H1 (cell line): ENCODE measurements at regions not wholly inside any gene's neighbourhood (a gene's known extent, or its start where the extent isn't known, plus 50 kb on each side); places are given as distances from the start of the nearest gene placed in this dataset.

Source experiments
- CTCF ChIA-PET: fragments of 300-600 bp; sonication (Branson Sonifier 250); formaldehyde crosslinking; loops from one replicate; lab custom pipeline; 2021; ENCODE audit not compliant: partially characterized antibody; lab: Charles Lee
- POLR2A ChIA-PET: fragments of 300-600 bp; sonication (Branson Sonifier 250); formaldehyde crosslinking; loops from one replicate; lab custom pipeline; 2021; ENCODE audit warnings: inconsistent platforms; ENCODE audit not compliant: partially characterized antibody; lab: Charles Lee
- DNase-seq, 2 experiments: peaks; one replicate each; pipeline versions ENCODE4 v3.0.0 to v3.0.0-alpha.2; 2010 to 2022; ENCODE audit warnings: low spot score in 2 of 2, low read depth in 1 of 2, mixed read lengths in 1 of 2
- FAIRE-seq: peaks from 2 replicates; lab custom pipeline; 2011; peaks lifted over from hg19 to GRCh38; lab: Jason Lieb, UNC
- H2AFZ ChIP-seq: 2 replicates; pipeline ENCODE4 v1.8.1; 2012; ENCODE audit warnings: low read length, inconsistent platforms
- H2AK5ac ChIP-seq: 2 replicates; pipeline ENCODE4 v1.6.1; 2013; ENCODE audit warnings: low read depth, low read length
- H2BK120ac ChIP-seq: replicated peaks from 2 replicates; pipeline ENCODE3; 2013; ENCODE audit warnings: low read depth, low read length, inconsistent platforms
- H2BK12ac ChIP-seq: 2 replicates; pipeline ENCODE4 v1.6.1; 2013; ENCODE audit warnings: low read depth, low read length
- H2BK15ac ChIP-seq: 2 replicates; pipeline ENCODE4 v1.6.1; 2013; ENCODE audit warnings: low read length
- H2BK20ac ChIP-seq: 2 replicates; pipeline ENCODE4 v1.6.1; 2013; ENCODE audit warnings: low read length
- H2BK5ac ChIP-seq: 2 replicates; pipeline ENCODE4 v1.6.1; 2013; ENCODE audit warnings: low read depth, low read length
- H3K14ac ChIP-seq: 2 replicates; pipeline ENCODE4 v1.6.1; 2013; ENCODE audit warnings: inconsistent platforms; ENCODE audit not compliant: insufficient read length
- H3K18ac ChIP-seq: 2 replicates; pipeline ENCODE4 v1.6.1; 2013; ENCODE audit warnings: low read length; ENCODE audit errors: extremely low read depth
- H3K23ac ChIP-seq: 2 replicates; pipeline ENCODE4 v1.6.1; 2013; ENCODE audit warnings: inconsistent platforms; ENCODE audit not compliant: insufficient read length
- H3K23me2 ChIP-seq: 2 replicates; pipeline ENCODE4 v1.6.1; 2013; ENCODE audit warnings: low read depth, low read length
- H3K27ac ChIP-seq: 2 replicates; pipeline ENCODE4 v1.6.1; 2011; ENCODE audit warnings: low read depth, low read length, inconsistent platforms
- H3K27me3 ChIP-seq, 4 experiments: replicated peaks in 1 of 4; 1 replicate in 1 of 4; 2 replicates in 3 of 4; pipeline versions ENCODE4 v1.6.1 to v1.8.1; 2011 to 2013; ENCODE audit warnings: low read length in 3 of 4, mild to moderate bottlenecking in 3 of 4, inconsistent platforms in 2 of 4, mixed read lengths in 2 of 4, moderate library complexity in 1 of 4; ENCODE audit not compliant: control insufficient read depth in 3 of 4, insufficient read depth in 3 of 4; ENCODE audit errors: extremely low read depth in 1 of 4
- H3K36me3 ChIP-seq, 4 experiments: 2 replicates each; pipeline versions ENCODE4 v1.6.1 to v1.8.1; 2011 to 2013; ENCODE audit warnings: mild to moderate bottlenecking in 4 of 4, low read length in 3 of 4, moderate library complexity in 2 of 4, control low read depth in 1 of 4, inconsistent platforms in 1 of 4; ENCODE audit not compliant: insufficient read depth in 4 of 4, control insufficient read depth in 2 of 4
- H3K4ac ChIP-seq: replicated peaks from 2 replicates; pipeline ENCODE3; 2013; ENCODE audit warnings: low read length, low read depth, mixed read lengths, inconsistent platforms; ENCODE audit not compliant: insufficient read length
- H3K4me1 ChIP-seq, 4 experiments: replicated peaks in 1 of 4; 1 replicate in 1 of 4; 2 replicates in 3 of 4; pipeline versions ENCODE4 v1.6.1 to v1.8.1; 2011 to 2013; ENCODE audit warnings: low read length in 3 of 4, inconsistent platforms in 2 of 4, mixed read lengths in 1 of 4; ENCODE audit not compliant: insufficient read depth in 4 of 4, control insufficient read depth in 3 of 4
- H3K4me2 ChIP-seq, 2 experiments: 2 replicates each; pipeline versions ENCODE4 v1.6.1 to v1.8.1; 2011 to 2013; ENCODE audit warnings: low read depth in 2 of 2, low read length in 2 of 2, control low read depth in 1 of 2, inconsistent platforms in 1 of 2, mild to moderate bottlenecking in 1 of 2; ENCODE audit not compliant: insufficient read depth in 1 of 2
- H3K4me3 ChIP-seq, 4 experiments: fragments of 200-600, 300-600 bp in 1 of 4; sonication (generic), shearing (Covaris generic), sonication (Bioruptor Twin) in 1 of 4; 2 replicates each; pipeline versions ENCODE4 v1.5.1 to v1.8.1; 2011 to 2016; ENCODE audit warnings: low read length in 4 of 4, low read depth in 3 of 4, control low read depth in 2 of 4, inconsistent platforms in 2 of 4, mild to moderate bottlenecking in 2 of 4, mixed read lengths in 1 of 4, moderate library complexity in 1 of 4; ENCODE audit not compliant: insufficient read depth in 2 of 4; ENCODE audit errors: extremely low read depth in 1 of 4
- H3K56ac ChIP-seq: replicated peaks from 2 replicates; pipeline ENCODE3; 2013; ENCODE audit warnings: low read depth, mild to moderate bottlenecking, mixed read lengths, low read length, inconsistent platforms; ENCODE audit not compliant: insufficient read length
- H3K79me1 ChIP-seq: 2 replicates; pipeline ENCODE4 v1.6.1; 2013; ENCODE audit warnings: low read depth, low read length, control low read depth
- H3K79me2 ChIP-seq, 2 experiments: 2 replicates each; pipeline versions ENCODE4 v1.6.1 to v1.8.1; 2012 to 2013; ENCODE audit warnings: low read length in 2 of 2, mild to moderate bottlenecking in 2 of 2, inconsistent platforms in 1 of 2; ENCODE audit not compliant: insufficient read depth in 2 of 2, control insufficient read depth in 1 of 2
- H3K9ac ChIP-seq, 4 experiments: replicated peaks in 1 of 4; 1 replicate in 1 of 4; 2 replicates in 3 of 4; pipeline versions ENCODE4 v1.6.1 to v1.8.1; 2011 to 2013; ENCODE audit warnings: low read depth in 3 of 4, low read length in 3 of 4, control low read depth in 2 of 4, mild to moderate bottlenecking in 2 of 4, moderate library complexity in 2 of 4, inconsistent platforms in 1 of 4; ENCODE audit errors: extremely low read depth in 1 of 4
- H3K9me3 ChIP-seq, 2 experiments: 2 replicates each; pipeline versions ENCODE4 v1.6.1 to v1.8.1; 2012 to 2013; ENCODE audit warnings: mild to moderate bottlenecking in 2 of 2, moderate library complexity in 2 of 2, control low read depth in 1 of 2, inconsistent platforms in 1 of 2, low read depth in 1 of 2, low read length in 1 of 2, mixed read lengths in 1 of 2; ENCODE audit not compliant: insufficient read depth in 2 of 2
- H4K20me1 ChIP-seq, 2 experiments: replicated peaks in 1 of 2; 2 replicates each; pipeline versions ENCODE3 to v1.8.1; 2011 to 2013; ENCODE audit warnings: inconsistent platforms in 2 of 2, low read length in 2 of 2, mild to moderate bottlenecking in 1 of 2; ENCODE audit not compliant: insufficient read depth in 2 of 2, control insufficient read depth in 1 of 2
- H4K5ac ChIP-seq: 2 replicates; pipeline ENCODE4 v1.6.1; 2013; ENCODE audit warnings: low read length, low read depth, mixed read lengths, inconsistent platforms; ENCODE audit not compliant: insufficient read length
- H4K8ac ChIP-seq: 2 replicates; pipeline ENCODE4 v1.8.0; 2013; ENCODE audit warnings: mild to moderate bottlenecking, moderate library complexity, low read length, inconsistent platforms; ENCODE audit not compliant: insufficient read depth; ENCODE audit errors: extremely low read depth
- H4K91ac ChIP-seq: replicated peaks from 2 replicates; pipeline ENCODE3; 2013; ENCODE audit warnings: low read length, mixed read lengths, inconsistent platforms; ENCODE audit not compliant: insufficient read length
- BRCA1 ChIP-seq: IDR thresholded peaks from 2 replicates; pipeline ENCODE4 v1.6.1; 2012; ENCODE audit warnings: low read depth, low read length, improper control_type of control experiment
- CHD2 ChIP-seq: IDR thresholded peaks from 2 replicates; pipeline ENCODE4 v1.6.1; 2012; ENCODE audit warnings: low read length, improper control_type of control experiment
- CREB1 ChIP-seq: IDR thresholded peaks from 2 replicates; pipeline ENCODE4 v1.6.1; 2012; ENCODE audit warnings: inconsistent platforms
- EGR1 ChIP-seq: IDR thresholded peaks from 2 replicates; pipeline ENCODE4 v1.6.1; 2011; ENCODE audit warnings: low read depth, low read length, borderline replicate concordance
- EP300 ChIP-seq, 2 experiments: IDR thresholded peaks; 1 replicate in 1 of 2; 2 replicates in 1 of 2; pipeline ENCODE4 v1.6.1; 2011 to 2012; ENCODE audit warnings: low read depth in 2 of 2, low read length in 2 of 2, mild to moderate bottlenecking in 2 of 2, borderline replicate concordance in 1 of 2, inconsistent platforms in 1 of 2, moderate library complexity in 1 of 2
- HDAC2 ChIP-seq, 2 experiments: fragments of 300-600 bp in 1 of 2; sonication (generic) in 1 of 2; IDR thresholded peaks; 2 replicates each; pipeline ENCODE4 v1.6.1; 2011 to 2012; ENCODE audit warnings: low read depth in 2 of 2, low read length in 2 of 2, mild to moderate bottlenecking in 2 of 2, moderate library complexity in 2 of 2, borderline replicate concordance in 1 of 2, inconsistent platforms in 1 of 2
- HDAC6 ChIP-seq: IDR thresholded peaks from one replicate; pipeline ENCODE4 v1.7.1; 2012; ENCODE audit warnings: low read depth, mild to moderate bottlenecking, inconsistent platforms, low read length, moderate library complexity
- MAX ChIP-seq: IDR thresholded peaks from 2 replicates; pipeline ENCODE4 v1.6.1; 2012; ENCODE audit warnings: inconsistent platforms
- PHF8 ChIP-seq: fragments of 200-600 bp; sonication (generic); conservative IDR thresholded peaks from 2 replicates; pipeline ENCODE4 v1.7.1; 2012; ENCODE audit warnings: low read depth, mild to moderate bottlenecking, inconsistent platforms, low read length, moderate library complexity
- POU5F1 ChIP-seq: IDR thresholded peaks from 2 replicates; pipeline ENCODE4 v1.6.1; 2011; ENCODE audit warnings: low read depth, mild to moderate bottlenecking, low read length, moderate library complexity
- SAP30 ChIP-seq: fragments of 300-600 bp; sonication (generic); IDR thresholded peaks from 2 replicates; pipeline ENCODE4 v1.7.1; 2012; ENCODE audit warnings: low read length, moderate library complexity, mild to moderate bottlenecking, inconsistent platforms; ENCODE audit not compliant: insufficient read depth, insufficient replicate concordance
- SIRT6 ChIP-seq: IDR thresholded peaks from one replicate; pipeline ENCODE4 v1.7.1; 2012; ENCODE audit warnings: low read length, inconsistent platforms
- SP1 ChIP-seq: IDR thresholded peaks from 2 replicates; pipeline ENCODE4 v1.6.1; 2011; ENCODE audit warnings: low read depth, low read length
- SP2 ChIP-seq: IDR thresholded peaks from 2 replicates; pipeline ENCODE4 v1.6.1; 2012; ENCODE audit warnings: mild to moderate bottlenecking, low read length, inconsistent platforms
- SUZ12 ChIP-seq: fragments of 200-600 bp; sonication (generic); IDR thresholded peaks from 2 replicates; pipeline ENCODE4 v1.6.1; 2012; ENCODE audit warnings: mild to moderate bottlenecking, inconsistent platforms, low read length, moderate library complexity, mixed read lengths
- TCF12 ChIP-seq: IDR thresholded peaks from 2 replicates; pipeline ENCODE4 v1.6.1; 2011; ENCODE audit warnings: low read depth, mild to moderate bottlenecking, low read length
- WGBS, 2 experiments: shearing (Covaris generic) in 1 of 2; methylation state at CpG; one replicate each; pipeline versions ENCODE4 v1.1.6 to v1.1.7; 2013 to 2015; ENCODE audit warnings: low lambda C conversion rate in 2 of 2, mixed read lengths in 2 of 2, inconsistent platforms in 1 of 2, low coverage in 1 of 2, missing lambda C conversion rate in 1 of 2; ENCODE audit not compliant: insufficient replicate concordance in 2 of 2, insufficient coverage in 1 of 2, insufficient read length in 1 of 2; ENCODE audit errors: extremely low coverage in 1 of 2, missing lambda C conversion rate in 1 of 2; 5-methylcytosine and 5-hydroxymethylcytosine counted together

GRCh38 chr7:156139112-156139511 lies 326.8 kb upstream of the SHH start:
- no peak for FAIRE-seq
- Histone ChIP-seq H4K20me1 (no peaks in the 10 kb centered on the region), H2AK5ac (no peak overlapping the region), H3K56ac (no peak overlapping the region), H3K79me2 (no peaks in the 10 kb centered on the region), H3K14ac (no peak overlapping the region), H4K91ac (no peak overlapping the region), H2BK12ac (no peak overlapping the region), H3K27me3 (no peaks in the 10 kb centered on the region), H2BK20ac (no peak overlapping the region), H2BK15ac (no peak overlapping the region), H3K18ac (no peak overlapping the region), H4K5ac (no peak overlapping the region), H3K36me3 (no peaks in the 10 kb centered on the region), H2BK5ac (no peak overlapping the region), H4K8ac (no peak overlapping the region), H3K9ac (no peak overlapping the region), H2BK120ac (no peak overlapping the region), H3K4ac (no peak overlapping the region), H3K27ac (no peak overlapping the region), H2AFZ (no peak overlapping the region), H3K4me3 (no peak overlapping the region), H3K23me2 (no peaks in the 10 kb centered on the region), H3K79me1 (no peaks in the 10 kb centered on the region), H3K23ac (no peak overlapping the region), H3K9me3 (peaks cover 2 to 5% of the 10 kb centered on the region in 2 experiments; a peak in 1 of 4 replicates), H3K4me2 (no peak overlapping the region), H3K4me1 (no peaks in the 10 kb centered on the region)
- ChIA-PET POLR2A (no interaction called here), CTCF (interaction anchor here (0.9 to 1.5 kb wide), 3 partner anchors 9 to 50 kb away, joined by 3 read pairs; no protein-coding TSS in a partner anchor)
- 84% methylated on average over 7 of the region's 7 CpGs; no CpG with 5 or more reads in 1 of the 2 experiments for WGBS, 2 experiments
- no peak for DNase-seq
- TF ChIP-seq POU5F1 (no peak), TCF12 (no peak), SIRT6 (no peak), HDAC2 (IDR thresholded peaks at IDR 0.05; ENCODE audit: borderline replicate concordance in 1 of 2, low read depth in 2 of 2, low read length in 2 of 2) (no peak), SP1 (no peak), HDAC6 (no peak), EP300 (IDR thresholded peaks at IDR 0.05; ENCODE audit: borderline replicate concordance in 1 of 2, low read depth in 2 of 2, low read length in 2 of 2) (no peak), PHF8 (no peak), MAX (no peak), BRCA1 (no peak), CREB1 (no peak), SUZ12 (no peak), CHD2 (no peak), EGR1 (no peak), SAP30 (no peak), SP2 (no peak)
